CD4-positive, alpha-beta T cell treated with Interleukin-6 at 100 ng/mL for 8 hours (primary cell): ENCODE measurements at regions not wholly inside any gene's neighbourhood (a gene's known extent, or its start where the extent isn't known, plus 50 kb on each side); places are given as distances from the start of the nearest gene placed in this dataset.
"Not testable (repeated sequence)": the region's sequence is repeated elsewhere in the genome, so short reads cannot be mapped to it uniquely, and the experiment has no call there.

Experiments
- DNase-seq: peaks from one replicate; pipeline ENCODE4 v3.0.0-alpha.2; 2020; ENCODE audit warnings: mixed read lengths, low spot score

GRCh38 chr1:234901491-234902049 is 227.1 kb downstream of the TOMM20 start:
- no peak for DNase-seq

GRCh38 chr1:234900595-234900994 is 228.0 kb downstream of the TOMM20 start:
- no peak for DNase-seq

- no peak for DNase-seq
Observed at GRCh38 chr1:234899730-234900072, 228.9 kb downstream of the TOMM20 start.

GRCh38 chr1:234899041-234899729 is 229.5 kb downstream of the TOMM20 start:
- DNase-seq: no peak

- DNase-seq: no peak
Observed at GRCh38 chr1:234898455-234899033, 230.1 kb downstream of the TOMM20 start.

GRCh38 chr1:234897754-234898454 is 230.7 kb downstream of the TOMM20 start:
- DNase-seq: no peak

- no peak for DNase-seq
Observed at GRCh38 chr1:234897390-234897749, 231.3 kb downstream of the TOMM20 start.

GRCh38 chr1:234896477-234897389 is 231.9 kb downstream of the TOMM20 start:
- DNase-seq: no peak

- no peak for DNase-seq
Observed at GRCh38 chr1:234893725-234894630, 234.7 kb downstream of the TOMM20 start.

- no peak for DNase-seq
Observed at GRCh38 chr1:234893359-234893724, 235.3 kb downstream of the TOMM20 start.

- DNase-seq: no peak
Observed at GRCh38 chr1:234892642-234893041, 236.0 kb downstream of the TOMM20 start.

- DNase-seq: no peak
Observed at GRCh38 chr1:234891427-234891826, 237.2 kb downstream of the TOMM20 start.

GRCh38 chr1:234889643-234890042 is 239.0 kb downstream of the TOMM20 start:
- no peak for DNase-seq

GRCh38 chr1:234888247-234888646 is 240.4 kb downstream of the TOMM20 start:
- not testable (repeated sequence) for DNase-seq

GRCh38 chr1:234887016-234887900 is 241.4 kb downstream of the TOMM20 start:
- no peak for DNase-seq

- no peak for DNase-seq
Observed at GRCh38 chr1:234886081-234886984, 242.3 kb downstream of the TOMM20 start.

GRCh38 chr1:234885601-234886000 is 243.0 kb downstream of the TOMM20 start:
- no peak for DNase-seq

GRCh38 chr1:234884701-234885100 is 243.9 kb downstream of the TOMM20 start:
- DNase-seq: no peak

GRCh38 chr1:234884006-234884405 is 244.6 kb downstream of the TOMM20 start:
- no peak for DNase-seq
